Fibroblast of lung (primary cell): ENCODE measurements at regions not wholly inside any gene's neighbourhood (a gene's known extent, or its start where the extent isn't known, plus 50 kb on each side); places are given as distances from the start of the nearest gene placed in this dataset.

Experiments used
- DNase-seq, 2 donors: peaks; one replicate each; pipeline versions ENCODE4 v3.0.0 to v3.0.0-alpha.2; 2010; ENCODE audit warnings: low read depth in 2 of 2
- H2AFZ ChIP-seq: 2 replicates; pipeline ENCODE4 v1.5.1; 2012; ENCODE audit warnings: low read length, control low read depth, inconsistent platforms
- H3K27ac ChIP-seq: 2 replicates; pipeline ENCODE4 v1.5.1; 2011; ENCODE audit warnings: low read length, control low read depth; ENCODE audit not compliant: insufficient read depth
- H3K27me3 ChIP-seq: 2 replicates; pipeline ENCODE4 v1.5.1; 2011; ENCODE audit warnings: mild to moderate bottlenecking, low read length; ENCODE audit not compliant: control insufficient read depth, insufficient read depth
- H3K36me3 ChIP-seq: 2 replicates; pipeline ENCODE4 v1.5.1; 2011; ENCODE audit warnings: low read length; ENCODE audit not compliant: control insufficient read depth, insufficient read depth
- H3K4me1 ChIP-seq: 2 replicates; pipeline ENCODE4 v1.5.1; 2011; ENCODE audit warnings: low read length; ENCODE audit not compliant: control insufficient read depth, insufficient read depth; ENCODE audit errors: extremely low read depth
- H3K4me2 ChIP-seq: 2 replicates; pipeline ENCODE4 v1.5.1; 2011; ENCODE audit warnings: low read length, control low read depth; ENCODE audit not compliant: insufficient read depth; ENCODE audit errors: extremely low read depth
- H3K4me3 ChIP-seq, 4 experiments: fragments of 200-600 bp in 1 of 4; sonication (generic) in 1 of 4; replicated peaks in 1 of 4; 2 replicates each; pipeline ENCODE4 v1.5.1; 2011 to 2016; ENCODE audit warnings: low read length in 4 of 4, low read depth in 3 of 4, mild to moderate bottlenecking in 3 of 4, control low read depth in 2 of 4, inconsistent platforms in 1 of 4, mixed read lengths in 1 of 4; ENCODE audit not compliant: insufficient read depth in 1 of 4; ENCODE audit errors: control extremely low read depth in 1 of 4
- H3K79me2 ChIP-seq: 2 replicates; pipeline ENCODE4 v1.5.1; 2012; ENCODE audit warnings: mild to moderate bottlenecking, low read length, inconsistent platforms; ENCODE audit not compliant: control insufficient read depth, insufficient read depth
- H3K9ac ChIP-seq: 2 replicates; pipeline ENCODE4 v1.5.1; 2011; ENCODE audit warnings: mild to moderate bottlenecking, low read length, control low read depth; ENCODE audit not compliant: insufficient read depth
- H3K9me3 ChIP-seq: 2 replicates; pipeline ENCODE4 v1.5.1; 2012; ENCODE audit warnings: low read depth, low read length; ENCODE audit not compliant: control insufficient read depth, insufficient read depth
- H4K20me1 ChIP-seq: 2 replicates; pipeline ENCODE4 v1.5.1; 2011; ENCODE audit warnings: low read length; ENCODE audit not compliant: control insufficient read depth, insufficient read depth; ENCODE audit errors: extremely low read depth
- EZH2 ChIP-seq: IDR thresholded peaks from 2 replicates; pipeline ENCODE4 v1.5.1; 2012; ENCODE audit warnings: low read length, control low read depth, mild to moderate bottlenecking; ENCODE audit errors: missing control alignments
- TF ChIP-seq, protein P1 (sequence below), 2 donors: IDR thresholded peaks in 1 of 2; conservative IDR thresholded peaks in 1 of 2; 1 replicate in 1 of 2; 2 replicates in 1 of 2; pipeline ENCODE4 v1.5.1; 2011 to 2012; ENCODE audit warnings: low read length in 2 of 2, control low read depth in 1 of 2, inconsistent platforms in 1 of 2, low read depth in 1 of 2, mild to moderate bottlenecking in 1 of 2

DNA sequence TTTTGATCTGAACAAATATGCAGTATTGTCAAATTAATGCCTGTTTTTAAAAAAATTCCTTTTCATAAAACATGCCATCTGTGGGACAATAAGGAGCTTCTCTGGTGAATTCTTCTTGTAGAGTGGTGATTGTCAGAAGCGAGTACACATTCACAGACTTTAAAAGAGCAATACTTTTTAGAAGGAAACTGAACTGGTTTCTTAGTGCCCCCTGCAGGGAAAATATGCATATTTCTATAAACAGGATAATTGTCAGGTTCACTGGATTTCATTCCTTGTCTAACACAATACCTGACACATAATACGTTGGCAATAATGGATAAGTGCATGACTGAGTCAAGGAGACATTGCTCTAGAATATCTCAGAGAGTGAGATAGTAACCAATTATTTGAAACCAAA lies 133.7 kb downstream of the KIF4B start:
- Histone ChIP-seq H3K4me2 (no peak overlapping the region), H3K9me3 (no peaks in the 10 kb centered on the region), H3K9ac (no peak overlapping the region), H3K36me3 (no peaks in the 10 kb centered on the region), H2AFZ (no peak overlapping the region), H3K79me2 (no peaks in the 10 kb centered on the region), H4K20me1 (no peaks in the 10 kb centered on the region), H3K27ac (no peak overlapping the region), H3K4me3 (no peak overlapping the region), H3K27me3 (no peaks in the 10 kb centered on the region), H3K4me1 (no peaks in the 10 kb centered on the region)
- TF ChIP-seq, protein P1, sequence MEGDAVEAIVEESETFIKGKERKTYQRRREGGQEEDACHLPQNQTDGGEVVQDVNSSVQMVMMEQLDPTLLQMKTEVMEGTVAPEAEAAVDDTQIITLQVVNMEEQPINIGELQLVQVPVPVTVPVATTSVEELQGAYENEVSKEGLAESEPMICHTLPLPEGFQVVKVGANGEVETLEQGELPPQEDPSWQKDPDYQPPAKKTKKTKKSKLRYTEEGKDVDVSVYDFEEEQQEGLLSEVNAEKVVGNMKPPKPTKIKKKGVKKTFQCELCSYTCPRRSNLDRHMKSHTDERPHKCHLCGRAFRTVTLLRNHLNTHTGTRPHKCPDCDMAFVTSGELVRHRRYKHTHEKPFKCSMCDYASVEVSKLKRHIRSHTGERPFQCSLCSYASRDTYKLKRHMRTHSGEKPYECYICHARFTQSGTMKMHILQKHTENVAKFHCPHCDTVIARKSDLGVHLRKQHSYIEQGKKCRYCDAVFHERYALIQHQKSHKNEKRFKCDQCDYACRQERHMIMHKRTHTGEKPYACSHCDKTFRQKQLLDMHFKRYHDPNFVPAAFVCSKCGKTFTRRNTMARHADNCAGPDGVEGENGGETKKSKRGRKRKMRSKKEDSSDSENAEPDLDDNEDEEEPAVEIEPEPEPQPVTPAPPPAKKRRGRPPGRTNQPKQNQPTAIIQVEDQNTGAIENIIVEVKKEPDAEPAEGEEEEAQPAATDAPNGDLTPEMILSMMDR (conservative IDR thresholded peaks at IDR 0.05 in 1 of 2, IDR thresholded peaks at IDR 0.05 in 1 of 2; ENCODE audit: low read depth in 1 of 2, low read length in 2 of 2) = peak in 1 of 2 donors; percentile 21
- TF ChIP-seq EZH2 = no peak
- peak in 1 of 2 donors; percentile 3 for DNase-seq

DNA sequence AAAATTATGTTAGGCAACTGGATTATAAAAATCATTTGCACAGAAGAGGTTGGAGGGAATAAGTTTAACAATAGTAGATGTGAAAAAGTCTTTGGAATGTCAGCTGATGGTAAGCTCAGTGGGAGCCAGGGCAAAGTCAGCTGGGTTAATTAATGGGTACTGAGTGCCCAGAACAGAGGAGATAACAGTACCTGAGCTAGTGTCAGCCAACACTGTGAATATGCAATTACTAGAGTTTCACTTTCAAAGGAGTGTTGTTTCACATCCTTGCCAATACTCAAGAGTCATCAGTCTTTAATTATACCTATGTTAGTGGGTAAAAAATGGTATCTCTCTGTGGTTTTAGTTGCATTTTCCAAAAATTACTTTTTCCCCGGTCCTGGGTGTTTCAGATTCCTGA lies 135.1 kb downstream of the KIF4B start:
- H3K9me3 ChIP-seq = no peaks in the 10 kb centered on the region
- H3K79me2 ChIP-seq = no peaks in the 10 kb centered on the region
- H3K4me3 ChIP-seq = no peak overlapping the region
- no peaks in the 10 kb centered on the region for H4K20me1 ChIP-seq
- no peak overlapping the region for H3K4me2 ChIP-seq
- TF ChIP-seq, protein P1 (conservative IDR thresholded peaks at IDR 0.05 in 1 of 2, IDR thresholded peaks at IDR 0.05 in 1 of 2; ENCODE audit: low read depth in 1 of 2, low read length in 2 of 2) = no peak
- no peak for TF ChIP-seq EZH2
- DNase-seq = no peak
- no peak overlapping the region for H2AFZ ChIP-seq
- no peaks in the 10 kb centered on the region for H3K27me3 ChIP-seq
- H3K27ac ChIP-seq = no peak overlapping the region
- no peaks in the 10 kb centered on the region for H3K36me3 ChIP-seq
- H3K4me1 ChIP-seq = no peaks in the 10 kb centered on the region
- H3K9ac ChIP-seq = no peak overlapping the region

DNA sequence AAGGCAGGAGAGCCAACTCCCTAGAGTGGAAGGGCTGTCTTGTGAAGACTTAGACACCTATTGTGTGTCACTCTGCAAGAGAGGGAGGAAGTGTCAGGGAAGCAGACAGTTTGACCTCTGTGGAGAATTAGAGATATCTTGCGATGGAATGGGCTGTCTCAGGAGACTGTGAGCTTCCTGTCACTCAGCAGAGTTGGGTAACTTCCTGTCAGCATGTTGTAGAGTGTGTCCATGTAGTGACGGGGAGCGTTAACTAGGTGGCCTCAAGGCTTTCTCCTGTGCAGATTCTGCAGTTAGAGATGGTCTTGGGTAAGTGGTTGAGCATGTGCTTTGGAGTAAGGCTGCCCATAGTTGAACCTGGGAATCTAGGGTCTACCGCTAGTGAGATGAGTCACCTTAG lies 136.5 kb downstream of the KIF4B start:
- no peak overlapping the region for H3K27ac ChIP-seq
- H3K36me3 ChIP-seq = no peaks in the 10 kb centered on the region
- H3K9ac ChIP-seq = no peak overlapping the region
- no peaks in the 10 kb centered on the region for H4K20me1 ChIP-seq
- no peak overlapping the region for H2AFZ ChIP-seq
- DNase-seq = no peak
- H3K4me1 ChIP-seq = no peaks in the 10 kb centered on the region
- H3K4me2 ChIP-seq = no peak overlapping the region
- H3K4me3 ChIP-seq = no peak overlapping the region
- H3K9me3 ChIP-seq = no peaks in the 10 kb centered on the region
- no peak for TF ChIP-seq EZH2
- TF ChIP-seq, protein P1 (conservative IDR thresholded peaks at IDR 0.05 in 1 of 2, IDR thresholded peaks at IDR 0.05 in 1 of 2; ENCODE audit: low read depth in 1 of 2, low read length in 2 of 2) = no peak
- H3K79me2 ChIP-seq = no peaks in the 10 kb centered on the region
- no peaks in the 10 kb centered on the region for H3K27me3 ChIP-seq
